ENCODE measurements at regions not wholly inside any gene's neighbourhood (a gene's known extent, or its start where the extent isn't known, plus 50 kb on each side); places are given as distances from the start of the nearest gene placed in this dataset.

GRCh38 chr5:88540471-88541115, 271.9 kb upstream of the TMEM161B start:
- no peak for DNase-seq

GRCh38 chr5:88539693-88540365, 271.2 kb upstream of the TMEM161B start:
- DNase-seq: no peak

- DNase-seq: no peak
Measured at GRCh38 chr5:88539026-88539425, 270.4 kb upstream of the TMEM161B start.

- no peak for DNase-seq
Measured at GRCh38 chr5:88536146-88536545, 267.5 kb upstream of the TMEM161B start.

GRCh38 chr5:88524941-88525340, 256.3 kb upstream of the TMEM161B start:
- DNase-seq: no peak

- DNase-seq: no peak
Measured at GRCh38 chr5:88519066-88519465, 250.4 kb upstream of the TMEM161B start.

- no peak for DNase-seq
Measured at GRCh38 chr5:88518131-88519016, 249.7 kb upstream of the TMEM161B start.

- no peak for DNase-seq
Measured at GRCh38 chr5:88515881-88516819, 247.5 kb upstream of the TMEM161B start.

GRCh38 chr5:88515068-88515467, 246.4 kb upstream of the TMEM161B start:
- no peak for DNase-seq

- no peak for DNase-seq
Measured at GRCh38 chr5:88509403-88509802, 240.8 kb upstream of the TMEM161B start.

- no peak for DNase-seq
Measured at GRCh38 chr5:88507261-88507660, 238.6 kb upstream of the TMEM161B start.

GRCh38 chr5:88503406-88503805, 234.8 kb upstream of the TMEM161B start:
- no peak for DNase-seq

- DNase-seq: no peak
Measured at GRCh38 chr5:88503041-88503345, 234.3 kb upstream of the TMEM161B start.

GRCh38 chr5:88502179-88503040, 233.8 kb upstream of the TMEM161B start:
- DNase-seq: peak; percentile 43

- DNase-seq: no peak
Measured at GRCh38 chr5:88495810-88496209, 227.2 kb upstream of the TMEM161B start.

GRCh38 chr5:88490874-88491273, 222.2 kb upstream of the TMEM161B start:
- no peak for DNase-seq

GRCh38 chr5:88489364-88489763, 220.7 kb upstream of the TMEM161B start:
- no peak for DNase-seq

- DNase-seq: no peak
Measured at GRCh38 chr5:88488561-88488960, 219.9 kb upstream of the TMEM161B start.

GRCh38 chr5:88488130-88488529, 219.5 kb upstream of the TMEM161B start:
- no peak for DNase-seq

- no peak for DNase-seq
Measured at GRCh38 chr5:88487066-88487465, 218.4 kb upstream of the TMEM161B start.

GRCh38 chr5:88486431-88486830, 217.8 kb upstream of the TMEM161B start:
- DNase-seq: no peak

GRCh38 chr5:88485531-88485930, 216.9 kb upstream of the TMEM161B start:
- no peak for DNase-seq
